ENCODE measurements at regions not wholly inside any gene's neighbourhood (a gene's known extent, or its start where the extent isn't known, plus 50 kb on each side); places are given as distances from the start of the nearest gene placed in this dataset.
"Not testable (repeated sequence)": the region's sequence is repeated elsewhere in the genome, so short reads cannot be mapped to it uniquely, and the experiment has no call there.

DNA sequence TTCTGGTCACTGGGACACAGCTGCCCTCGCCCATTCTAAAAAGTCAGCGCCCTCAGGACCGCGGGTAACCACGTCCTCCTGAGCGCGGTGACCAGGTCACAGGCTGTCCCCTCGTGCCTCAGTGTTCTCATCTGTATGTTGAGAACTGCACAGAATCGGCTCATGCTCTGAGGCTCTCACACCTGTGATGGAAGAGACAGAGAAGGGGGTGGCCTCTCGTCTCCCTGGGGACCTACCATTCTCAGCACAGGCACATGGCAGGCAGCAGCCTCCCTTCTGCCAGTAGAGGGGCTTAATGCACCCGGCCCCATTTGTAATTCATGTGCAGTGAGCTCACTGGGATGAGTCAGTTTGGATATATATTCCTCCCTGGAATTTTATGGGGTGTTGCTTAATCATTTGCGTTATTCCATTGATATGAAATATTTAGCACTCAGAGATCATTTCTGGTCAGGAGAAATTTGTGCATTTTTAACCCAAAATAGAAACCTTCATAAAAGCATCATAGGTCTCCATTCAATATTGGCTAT lies 51.9 kb upstream of the ROPN1B start:
- TF ChIP-seq ZBTB20 (tag by site-specific recombination; IDR thresholded peaks at IDR 0.05) (peak; percentile 31; the same call in 1 of the 2 replicates), SP7 (tag by site-specific recombination; IDR thresholded peaks at IDR 0.05) (peak; percentile 35; the same call in 1 of the 2 replicates), ZNF335 (tag by site-specific recombination; conservative IDR thresholded peaks at IDR 0.05) (peak; percentile 95), ZEB2 (tag by site-specific recombination; IDR thresholded peaks at IDR 0.05) (peak; percentile 32; the same call in 1 of the 2 replicates), ZNF629 (tag by site-specific recombination; IDR thresholded peaks at IDR 0.05) (peak; percentile 39; the same call in 1 of the 2 replicates), IKZF3 (tag by site-specific recombination; IDR thresholded peaks at IDR 0.05) (peak; percentile 82), ZBTB8A (tag by site-specific recombination; IDR thresholded peaks at IDR 0.05) (peak; percentile 40; the same call in 1 of the 2 replicates), ZNF600 (tag by site-specific recombination; IDR thresholded peaks at IDR 0.05) (peak; percentile 59; the same call in 1 of the 2 replicates), WT1 (tag by site-specific recombination; IDR thresholded peaks at IDR 0.05) (peak; percentile 49; the same call in 1 of the 2 replicates), ZNF366 (tag by site-specific recombination; conservative IDR thresholded peaks at IDR 0.05) (peak; percentile 53), KLF8 (tag by site-specific recombination; IDR thresholded peaks at IDR 0.05) (peak; percentile 12; the same call in 1 of the 2 replicates), ZNF660 (tag by site-specific recombination; IDR thresholded peaks at IDR 0.05) (0 out of 2 replicates have a peak, but pooled peaks have one; percentile 70), ZXDB (tag by site-specific recombination; IDR thresholded peaks at IDR 0.05) (0 out of 2 replicates have a peak, but pooled peaks have one; percentile 33)
- TF ChIP-seq, protein P1, sequence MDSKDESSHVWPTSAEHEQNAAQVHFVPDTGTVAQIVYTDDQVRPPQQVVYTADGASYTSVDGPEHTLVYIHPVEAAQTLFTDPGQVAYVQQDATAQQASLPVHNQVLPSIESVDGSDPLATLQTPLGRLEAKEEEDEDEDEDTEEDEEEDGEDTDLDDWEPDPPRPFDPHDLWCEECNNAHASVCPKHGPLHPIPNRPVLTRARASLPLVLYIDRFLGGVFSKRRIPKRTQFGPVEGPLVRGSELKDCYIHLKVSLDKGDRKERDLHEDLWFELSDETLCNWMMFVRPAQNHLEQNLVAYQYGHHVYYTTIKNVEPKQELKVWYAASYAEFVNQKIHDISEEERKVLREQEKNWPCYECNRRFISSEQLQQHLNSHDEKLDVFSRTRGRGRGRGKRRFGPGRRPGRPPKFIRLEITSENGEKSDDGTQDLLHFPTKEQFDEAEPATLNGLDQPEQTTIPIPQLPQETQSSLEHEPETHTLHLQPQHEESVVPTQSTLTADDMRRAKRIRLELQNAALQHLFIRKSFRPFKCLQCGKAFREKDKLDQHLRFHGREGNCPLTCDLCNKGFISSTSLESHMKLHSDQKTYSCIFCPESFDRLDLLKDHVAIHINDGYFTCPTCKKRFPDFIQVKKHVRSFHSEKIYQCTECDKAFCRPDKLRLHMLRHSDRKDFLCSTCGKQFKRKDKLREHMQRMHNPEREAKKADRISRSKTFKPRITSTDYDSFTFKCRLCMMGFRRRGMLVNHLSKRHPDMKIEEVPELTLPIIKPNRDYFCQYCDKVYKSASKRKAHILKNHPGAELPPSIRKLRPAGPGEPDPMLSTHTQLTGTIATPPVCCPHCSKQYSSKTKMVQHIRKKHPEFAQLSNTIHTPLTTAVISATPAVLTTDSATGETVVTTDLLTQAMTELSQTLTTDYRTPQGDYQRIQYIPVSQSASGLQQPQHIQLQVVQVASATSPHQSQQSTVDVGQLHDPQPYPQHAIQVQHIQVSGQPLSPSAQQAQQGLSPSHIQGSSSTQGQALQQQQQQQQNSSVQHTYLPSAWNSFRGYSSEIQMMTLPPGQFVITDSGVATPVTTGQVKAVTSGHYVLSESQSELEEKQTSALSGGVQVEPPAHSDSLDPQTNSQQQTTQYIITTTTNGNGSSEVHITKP (tag by site-specific recombination; IDR thresholded peaks at IDR 0.05): peak; percentile 90
- TF ChIP-seq, protein P2, sequence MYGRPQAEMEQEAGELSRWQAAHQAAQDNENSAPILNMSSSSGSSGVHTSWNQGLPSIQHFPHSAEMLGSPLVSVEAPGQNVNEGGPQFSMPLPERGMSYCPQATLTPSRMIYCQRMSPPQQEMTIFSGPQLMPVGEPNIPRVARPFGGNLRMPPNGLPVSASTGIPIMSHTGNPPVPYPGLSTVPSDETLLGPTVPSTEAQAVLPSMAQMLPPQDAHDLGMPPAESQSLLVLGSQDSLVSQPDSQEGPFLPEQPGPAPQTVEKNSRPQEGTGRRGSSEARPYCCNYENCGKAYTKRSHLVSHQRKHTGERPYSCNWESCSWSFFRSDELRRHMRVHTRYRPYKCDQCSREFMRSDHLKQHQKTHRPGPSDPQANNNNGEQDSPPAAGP (tag by site-specific recombination; IDR thresholded peaks at IDR 0.05): peak; percentile 9; the same call in 1 of the 2 replicates
- H3K36me3 ChIP-seq (ENCODE audit: control insufficient read depth in 2 of 2, insufficient read depth in 1 of 2, low read length in 2 of 2); H3K4me1 ChIP-seq (ENCODE audit: control insufficient read depth, insufficient read depth, low read length); CTCF ChIA-PET; H3K9me3 ChIP-seq (ENCODE audit: control insufficient read depth, insufficient read depth, low read depth, low read length); POLR2A ChIA-PET: not testable (repeated sequence)
- Histone ChIP-seq H3K27ac (ENCODE audit: extremely low read depth, low read depth, low read length) (peak overlapping the region; percentile 82), H3K4me3 (ENCODE audit: low read depth, low read length) (peak overlapping the region; percentile 65)

DNA sequence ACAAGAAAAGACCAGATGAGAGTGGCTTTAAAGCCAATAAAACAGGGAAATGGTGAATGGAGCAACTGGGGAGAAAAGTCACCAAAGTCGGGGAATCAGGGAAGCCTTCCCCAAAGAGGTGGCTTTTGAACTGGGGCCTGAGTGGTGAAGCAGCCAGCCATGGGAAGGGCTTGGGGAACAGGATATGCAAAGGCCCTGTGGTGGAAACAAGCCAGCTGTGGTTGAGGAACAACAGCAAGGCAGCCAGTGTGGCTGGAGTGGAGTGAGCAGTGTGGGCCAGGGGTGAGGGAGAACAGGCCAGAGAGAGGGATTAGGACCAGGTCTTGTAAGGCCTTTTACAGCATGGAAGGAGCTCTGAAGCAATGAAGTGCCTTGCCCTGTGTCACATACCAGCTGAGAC lies 51.0 kb upstream of the ROPN1B start:
- H3K9me3 ChIP-seq (ENCODE audit: control insufficient read depth, insufficient read depth, low read depth, low read length); H3K27ac ChIP-seq (ENCODE audit: extremely low read depth, low read depth, low read length); POLR2A ChIA-PET; H3K36me3 ChIP-seq (ENCODE audit: control insufficient read depth in 2 of 2, insufficient read depth in 1 of 2, low read length in 2 of 2); H3K4me1 ChIP-seq (ENCODE audit: control insufficient read depth, insufficient read depth, low read length); H3K4me3 ChIP-seq (ENCODE audit: low read depth, low read length); CTCF ChIA-PET: not testable (repeated sequence)
- peak; percentile 92 for TF ChIP-seq ZNF623 (tag by site-specific recombination; IDR thresholded peaks at IDR 0.05)

GRCh38 chr3:125918451-125918850 lies 50.5 kb upstream of the ROPN1B start:
- H3K4me3 ChIP-seq (ENCODE audit: low read depth, low read length); H3K9me3 ChIP-seq (ENCODE audit: control insufficient read depth, insufficient read depth, low read depth, low read length); POLR2A ChIA-PET; H3K36me3 ChIP-seq (ENCODE audit: control insufficient read depth in 2 of 2, insufficient read depth in 1 of 2, low read length in 2 of 2); CTCF ChIA-PET; H3K4me1 ChIP-seq (ENCODE audit: control insufficient read depth, insufficient read depth, low read length); H3K27ac ChIP-seq (ENCODE audit: extremely low read depth, low read depth, low read length): not testable (repeated sequence)

DNA sequence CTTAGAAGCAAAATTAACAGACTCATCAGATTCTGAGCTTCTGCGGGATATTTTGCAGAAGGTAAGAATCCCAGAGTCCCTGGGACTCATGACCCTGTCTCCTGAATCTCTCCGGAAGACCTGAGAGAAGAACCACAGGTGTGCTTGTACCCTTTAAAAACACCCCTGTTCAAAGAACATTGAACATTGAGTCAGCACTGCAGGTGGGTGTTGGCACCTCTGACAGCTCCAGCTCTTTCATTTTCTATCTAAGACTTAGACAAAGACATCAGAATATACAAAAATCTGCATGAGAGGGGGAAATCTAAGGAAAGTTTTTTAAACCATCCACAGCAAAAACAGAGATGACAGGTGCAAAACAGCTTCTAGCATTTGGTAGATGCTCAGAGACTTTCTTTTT lies 50.1 kb upstream of the ROPN1B start:
- H3K4me1 ChIP-seq (ENCODE audit: control insufficient read depth, insufficient read depth, low read length); H3K36me3 ChIP-seq (ENCODE audit: control insufficient read depth in 2 of 2, insufficient read depth in 1 of 2, low read length in 2 of 2); H3K4me3 ChIP-seq (ENCODE audit: low read depth, low read length); POLR2A ChIA-PET; H3K27ac ChIP-seq (ENCODE audit: extremely low read depth, low read depth, low read length); CTCF ChIA-PET; H3K9me3 ChIP-seq (ENCODE audit: control insufficient read depth, insufficient read depth, low read depth, low read length): not testable (repeated sequence)

Data from HEK293 (cell line).